GM12873 (cell line): ENCODE measurements at regions not wholly inside any gene's neighbourhood (a gene's known extent, or its start where the extent isn't known, plus 50 kb on each side); places are given as distances from the start of the nearest gene placed in this dataset.

Experiments used
- CTCF ChIP-seq: IDR thresholded peaks from 2 replicates; pipeline ENCODE4 v1.5.1; 2012; ENCODE audit warnings: low read depth, mild to moderate bottlenecking, moderate library complexity, low read length, control low read depth; ENCODE audit not compliant: insufficient read depth; ENCODE audit errors: missing control alignments

- no peak for TF ChIP-seq CTCF
These were observed 190.6 kb downstream of the MAGEB17 start for GRCh38 chrX:16357902-16358301.

GRCh38 chrX:16368696-16369095 is 201.4 kb downstream of the MAGEB17 start:
- no peak for TF ChIP-seq CTCF

- no peak for TF ChIP-seq CTCF
These were observed 208.8 kb downstream of the MAGEB17 start for GRCh38 chrX:16376056-16376455.

GRCh38 chrX:16386126-16386525 is 218.8 kb downstream of the MAGEB17 start:
- TF ChIP-seq CTCF: no peak

GRCh38 chrX:16392597-16392996 is 225.3 kb downstream of the MAGEB17 start:
- TF ChIP-seq CTCF: no peak

- no peak for TF ChIP-seq CTCF
These were observed 227.0 kb downstream of the MAGEB17 start for GRCh38 chrX:16394290-16394689.

- no peak for TF ChIP-seq CTCF
These were observed 236.5 kb downstream of the MAGEB17 start for GRCh38 chrX:16403808-16404207.
